GM12865 (cell line): ENCODE measurements at regions not wholly inside any gene's neighbourhood (a gene's known extent, or its start where the extent isn't known, plus 50 kb on each side); places are given as distances from the start of the nearest gene placed in this dataset.

Experiments
- DNase-seq: peaks from one replicate; pipeline ENCODE4 v3.0.0; 2010; ENCODE audit warnings: low read depth
- H3K4me3 ChIP-seq: 2 replicates; pipeline ENCODE4 v1.5.1; 2011; ENCODE audit warnings: mild to moderate bottlenecking, low read depth, low read length, control low read depth
- CTCF ChIP-seq: IDR thresholded peaks from 2 replicates; pipeline ENCODE4 v1.5.1; 2011; ENCODE audit warnings: low read length, control low read depth, low read depth, inconsistent platforms; ENCODE audit not compliant: insufficient read depth; ENCODE audit errors: missing control alignments

GRCh38 chr12:93279565-93280412 is 97.9 kb upstream of the NUDT4 start:
- TF ChIP-seq CTCF: no peak
- no peak overlapping the region for H3K4me3 ChIP-seq
- no peak for DNase-seq

GRCh38 chr12:93287149-93287548 is 90.6 kb upstream of the NUDT4 start:
- no peak for TF ChIP-seq CTCF
- no peak overlapping the region for H3K4me3 ChIP-seq
- DNase-seq: no peak

- no peak for DNase-seq
- H3K4me3 ChIP-seq: no peak overlapping the region
- no peak for TF ChIP-seq CTCF
These were observed 89.1 kb upstream of the NUDT4 start for GRCh38 chr12:93288626-93289025.

GRCh38 chr12:93290391-93290790 is 87.3 kb upstream of the NUDT4 start:
- DNase-seq: no peak
- H3K4me3 ChIP-seq: no peak overlapping the region
- TF ChIP-seq CTCF: no peak

GRCh38 chr12:93292213-93292612 is 85.5 kb upstream of the NUDT4 start:
- no peak for DNase-seq
- TF ChIP-seq CTCF: no peak
- H3K4me3 ChIP-seq: no peak overlapping the region

GRCh38 chr12:93292731-93293566 is 84.8 kb upstream of the NUDT4 start:
- TF ChIP-seq CTCF: no peak
- DNase-seq: no peak
- H3K4me3 ChIP-seq: no peak overlapping the region
